HG02981 (cell line): ENCODE measurements at regions not wholly inside any gene's neighbourhood (a gene's known extent, or its start where the extent isn't known, plus 50 kb on each side); places are given as distances from the start of the nearest gene placed in this dataset.
"Not testable (repeated sequence)": the region's sequence is repeated elsewhere in the genome, so short reads cannot be mapped to it uniquely, and the experiment has no call there.

Experiments used
- ATAC-seq: cut with Tn5 transposase; IDR thresholded peaks from one replicate; pipeline ENCODE4 v1.9.1; 2021; ENCODE audit warnings: mild to moderate bottlenecking, moderate library complexity; ENCODE audit not compliant: unreplicated experiment

- ATAC-seq = no peak
Measured at GRCh38 chr17:77558846-77559626, 399.5 kb upstream of the TNRC6C start.

DNA sequence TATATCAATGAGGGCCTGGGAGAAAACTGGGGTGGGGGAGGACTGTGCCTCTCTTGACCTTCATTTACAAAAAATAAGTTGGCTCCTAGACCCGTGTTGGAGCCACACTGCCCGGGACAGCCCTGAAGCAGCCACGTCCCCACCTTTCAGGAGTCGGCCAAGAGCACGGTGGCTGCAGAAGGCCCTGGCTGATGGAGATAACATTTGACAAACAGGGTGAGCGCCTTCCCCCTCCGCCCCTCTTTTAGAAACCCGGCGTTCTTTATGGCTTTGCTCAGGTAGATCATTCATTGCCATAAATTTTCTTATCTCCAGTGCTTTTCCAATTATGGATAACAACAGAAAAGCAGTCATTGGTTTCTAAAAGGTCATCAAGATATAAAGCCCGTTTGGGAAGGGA, 398.1 kb upstream of the TNRC6C start:
- ATAC-seq = no peak

- ATAC-seq = no peak
Measured at GRCh38 chr17:77560841-77561240, 397.7 kb upstream of the TNRC6C start.

DNA sequence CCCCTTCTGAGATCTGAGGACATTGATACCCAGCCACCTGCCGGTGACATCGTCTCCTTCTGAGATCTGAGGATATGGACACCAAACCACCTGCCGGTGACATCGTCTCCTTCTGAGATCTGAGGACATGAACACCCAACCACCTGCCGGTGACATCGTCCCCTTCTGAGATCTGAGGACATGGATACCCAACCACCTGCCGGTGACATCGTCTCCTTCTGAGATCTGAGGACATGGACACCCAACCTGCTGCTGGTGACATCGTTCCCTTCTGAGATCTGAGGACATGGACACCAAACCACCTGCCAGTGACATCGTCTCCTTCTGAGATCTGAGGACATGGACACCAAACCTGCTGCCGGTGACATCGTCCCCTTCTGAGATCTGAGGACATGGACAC, 396.1 kb upstream of the TNRC6C start:
- not testable (repeated sequence) for ATAC-seq

DNA sequence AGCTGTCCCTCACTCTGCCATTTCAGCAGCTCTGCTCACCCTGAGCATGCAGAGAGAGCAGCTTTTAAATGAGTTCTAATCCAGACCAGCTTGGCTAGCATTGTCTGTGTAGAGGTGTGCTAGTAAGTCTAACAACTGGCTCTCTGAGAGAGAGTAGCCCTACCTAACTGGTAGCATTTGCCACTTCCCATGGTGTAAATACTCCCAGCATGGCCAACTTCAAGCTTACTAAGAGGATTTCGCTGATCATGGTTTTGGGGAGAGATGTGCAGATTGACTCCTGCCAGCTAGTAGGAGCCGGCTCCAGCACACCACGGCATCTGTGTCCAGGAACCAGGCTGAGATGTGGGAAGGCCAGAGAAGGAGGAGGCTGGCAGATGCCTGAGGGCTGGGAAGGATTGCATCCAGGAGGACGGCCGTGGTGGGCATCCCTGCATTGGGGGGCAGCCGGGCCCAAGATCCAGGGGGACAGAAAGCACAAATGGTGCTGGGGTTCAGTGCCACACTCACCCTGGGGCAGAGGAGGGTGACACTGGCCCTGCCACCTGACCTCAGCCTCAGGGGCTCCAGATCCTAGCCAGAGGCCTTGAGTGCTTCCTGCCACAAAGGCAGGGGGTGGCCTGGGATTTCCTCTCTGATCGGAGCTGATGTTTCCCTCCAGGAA, 394.9 kb upstream of the TNRC6C start:
- no peak for ATAC-seq

DNA sequence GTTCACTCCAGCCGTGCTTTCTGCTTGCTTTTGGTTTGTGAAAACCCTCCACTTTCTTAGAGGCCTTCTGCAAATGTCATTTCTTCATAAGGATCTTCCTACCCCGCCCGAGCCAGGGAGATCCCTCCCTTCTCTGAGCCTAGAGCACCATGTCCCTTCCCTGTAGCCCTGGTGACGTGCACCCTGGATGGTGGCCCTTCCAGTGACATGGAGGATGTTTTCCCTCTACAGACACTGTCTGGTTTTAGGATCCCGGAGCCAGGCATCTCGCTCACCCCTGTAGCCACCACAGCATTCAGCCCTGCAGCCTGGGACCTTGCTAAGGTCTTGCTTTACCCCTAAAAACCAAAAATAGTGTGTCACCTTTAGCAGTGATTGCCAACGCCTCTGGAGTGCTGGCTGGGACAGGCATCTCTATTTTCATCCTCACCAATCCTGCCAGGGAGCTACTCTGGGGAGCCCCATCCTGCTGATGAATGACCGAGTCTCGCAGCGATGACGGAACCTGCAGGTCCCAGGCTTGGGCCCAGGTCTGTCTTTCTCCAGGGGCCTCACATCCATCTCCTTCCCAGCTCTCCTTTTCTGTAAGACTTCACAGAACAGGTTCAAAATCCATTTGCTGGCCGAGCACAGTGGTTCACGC, 394.1 kb upstream of the TNRC6C start:
- no peak for ATAC-seq

GRCh38 chr17:77565166-77565565, 393.3 kb upstream of the TNRC6C start:
- no peak for ATAC-seq

DNA sequence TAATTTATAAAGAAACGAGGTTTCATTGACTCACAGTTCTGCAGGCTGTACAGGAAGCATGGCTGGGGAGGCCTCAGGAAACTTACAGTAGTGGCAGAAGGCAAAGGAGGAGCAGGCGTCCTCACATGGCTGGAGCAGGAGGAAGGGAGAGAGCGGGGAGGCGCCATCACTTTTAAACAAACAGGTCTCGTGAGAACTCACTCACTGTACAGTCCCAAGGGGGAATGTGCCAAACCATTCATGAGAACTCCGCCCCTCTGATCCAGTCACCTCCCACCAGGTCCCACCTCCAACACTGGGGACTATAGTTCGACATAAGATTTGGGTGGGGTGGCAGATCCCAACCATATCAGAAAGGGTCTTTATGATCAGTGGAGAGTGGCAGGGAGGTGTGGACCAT, 392.4 kb upstream of the TNRC6C start:
- no peak for ATAC-seq

DNA sequence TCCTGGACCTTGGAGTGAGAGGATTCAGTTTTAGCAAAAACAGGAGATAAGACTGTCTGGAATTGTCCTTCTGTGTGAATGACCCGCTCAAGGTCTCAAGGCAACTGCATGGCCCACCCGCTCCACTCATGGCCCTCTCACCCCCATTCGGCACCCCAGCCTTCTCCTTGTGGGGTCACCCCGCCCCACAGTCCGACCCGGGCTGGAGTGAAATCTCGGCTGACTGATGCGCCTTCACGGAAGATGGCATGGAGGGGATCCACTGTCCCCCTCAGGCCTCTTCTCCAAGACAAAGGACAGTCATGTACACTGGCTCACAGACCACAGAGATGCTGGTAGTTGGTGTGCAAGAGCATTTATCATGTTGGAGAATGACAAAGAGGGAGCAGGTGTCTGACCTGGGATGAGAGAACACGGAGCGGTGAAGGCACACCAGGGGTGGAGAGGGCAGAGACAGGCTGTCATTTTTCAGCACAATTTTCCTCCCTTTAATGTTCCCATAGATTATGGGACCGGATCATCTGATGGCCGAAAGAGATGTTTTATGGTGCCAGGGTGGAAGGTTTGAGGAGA, 391.9 kb upstream of the TNRC6C start:
- ATAC-seq = no peak

DNA sequence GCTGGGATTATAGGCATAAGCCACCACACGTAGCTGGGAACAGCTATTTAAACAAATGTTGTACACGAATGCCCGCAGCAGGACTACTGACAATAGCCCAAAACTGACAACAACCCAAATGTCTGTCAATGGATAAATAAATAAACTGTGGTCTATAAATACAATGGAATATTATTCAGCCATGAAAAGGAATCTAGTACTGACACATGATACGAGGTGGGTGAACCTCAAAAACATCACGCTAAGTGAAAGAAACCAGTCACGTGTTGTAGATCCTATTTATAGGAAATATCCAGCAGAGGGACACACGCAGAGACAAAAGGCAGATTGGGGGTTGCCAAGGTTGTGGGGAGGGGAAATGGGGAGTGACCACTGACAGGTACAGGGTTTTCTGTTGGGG, 390.0 kb upstream of the TNRC6C start:
- no peak for ATAC-seq

- no peak for ATAC-seq
Measured at GRCh38 chr17:77569846-77570564, 388.5 kb upstream of the TNRC6C start.

- no peak for ATAC-seq
Measured at GRCh38 chr17:77570565-77570898, 388.0 kb upstream of the TNRC6C start.

- no peak for ATAC-seq
Measured at GRCh38 chr17:77571155-77571981, 387.1 kb upstream of the TNRC6C start.

- no peak for ATAC-seq
Measured at GRCh38 chr17:77572065-77572601, 386.4 kb upstream of the TNRC6C start.

DNA sequence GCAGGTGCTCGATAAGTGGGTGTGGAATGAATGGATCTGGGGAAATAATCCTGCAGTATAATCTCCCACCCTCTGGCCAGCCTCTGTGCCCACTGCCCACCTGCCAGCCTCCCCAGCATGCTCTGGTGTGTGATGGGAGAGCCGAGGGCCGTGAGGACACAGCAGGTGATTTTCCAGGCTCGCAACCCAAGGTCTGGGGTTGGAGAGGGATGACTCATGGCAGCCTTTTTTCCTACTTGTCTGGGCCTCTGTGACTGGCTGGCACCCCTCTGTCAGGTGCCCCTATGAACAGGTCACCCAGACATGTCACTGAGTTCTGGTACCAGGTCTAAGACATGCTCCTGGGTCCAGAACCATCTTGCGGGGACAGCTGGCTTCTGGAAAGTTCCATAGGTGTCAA, 385.7 kb upstream of the TNRC6C start:
- no peak for ATAC-seq

- no peak for ATAC-seq
Measured at GRCh38 chr17:77577491-77577890, 381.0 kb upstream of the TNRC6C start.

DNA sequence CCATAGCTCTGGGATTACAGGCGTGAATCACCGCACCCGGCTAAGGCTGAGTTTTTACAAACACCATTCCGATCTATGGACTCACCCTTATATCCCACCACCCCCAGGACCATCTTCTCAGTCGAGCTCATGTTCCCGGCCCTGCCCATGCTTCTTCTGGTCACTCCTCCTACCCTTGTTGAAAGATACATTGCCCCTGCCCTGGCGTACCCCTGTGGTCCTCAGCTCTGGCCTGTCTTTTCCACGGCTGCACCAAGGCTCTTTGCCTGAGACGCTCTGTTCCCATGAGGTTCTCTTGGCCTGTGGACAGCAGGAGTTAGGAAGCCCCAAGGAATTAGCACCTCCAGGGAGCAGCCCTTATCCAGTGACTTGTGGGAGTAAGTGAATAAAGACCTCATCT, 379.4 kb upstream of the TNRC6C start:
- ATAC-seq = no peak

DNA sequence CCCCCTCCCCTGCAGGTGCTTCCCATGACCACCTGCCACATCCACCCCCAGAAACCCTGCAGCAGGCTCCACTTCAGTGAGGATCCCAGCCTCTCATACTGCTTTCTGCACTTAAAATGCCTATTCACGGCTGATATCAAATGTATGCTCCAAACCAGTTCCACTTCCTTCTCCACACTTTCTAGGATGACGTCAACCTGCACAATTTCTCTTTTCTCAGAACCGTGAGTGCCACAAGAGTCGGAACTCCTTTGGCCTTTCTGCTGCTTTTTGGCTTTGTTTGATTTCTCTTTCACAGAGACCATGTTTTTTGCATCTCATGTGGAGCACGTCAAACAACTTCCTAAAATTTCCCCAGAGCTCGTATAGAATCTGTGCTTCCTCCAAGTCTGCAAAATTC, 378.8 kb upstream of the TNRC6C start:
- no peak for ATAC-seq

DNA sequence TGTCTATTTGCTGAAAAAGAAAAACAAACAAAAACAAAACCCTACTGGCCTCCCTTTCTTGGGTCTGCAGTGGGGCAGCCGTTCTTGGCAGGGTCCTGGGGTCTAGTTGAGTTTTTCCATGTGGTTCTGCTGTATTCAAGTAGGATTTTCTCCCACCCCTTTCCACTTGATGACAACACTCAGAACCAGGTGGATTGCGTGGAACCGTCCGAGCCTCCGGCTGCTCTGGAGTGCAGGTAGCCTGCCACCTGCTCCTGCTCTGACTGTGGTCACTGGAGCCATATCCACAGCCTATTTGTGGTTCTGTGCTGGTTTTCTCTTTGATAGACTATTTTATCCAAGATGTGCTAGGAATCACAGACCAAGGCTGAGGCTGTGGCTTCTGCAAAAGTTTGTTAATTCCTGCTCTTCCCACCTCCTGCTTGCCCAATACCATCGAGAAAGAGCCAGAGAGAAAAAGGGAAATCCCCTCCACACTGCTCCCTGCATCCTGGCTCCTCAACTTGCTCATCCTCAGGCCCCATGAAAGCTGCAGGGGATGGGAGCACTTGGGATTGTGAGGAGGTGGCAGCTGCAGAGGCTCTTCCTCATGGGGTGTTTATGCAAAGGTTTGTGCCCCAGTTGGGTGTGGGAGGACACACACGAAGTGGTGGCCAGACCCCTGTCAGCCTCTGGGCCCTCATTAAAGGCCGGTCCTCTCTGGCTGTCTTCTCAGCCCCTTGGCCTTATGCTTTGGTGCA, 377.8 kb upstream of the TNRC6C start:
- no peak for ATAC-seq
